Neuronal stem cell (in vitro differentiated cells): ENCODE measurements at regions not wholly inside any gene's neighbourhood (a gene's known extent, or its start where the extent isn't known, plus 50 kb on each side); places are given as distances from the start of the nearest gene placed in this dataset.

Experiments
- DNase-seq: peaks from one replicate; pipeline ENCODE4 v3.0.0-alpha.2; 2013; ENCODE audit warnings: low spot score
- H2AFZ ChIP-seq: one replicate; pipeline ENCODE4 v1.6.1; 2013; ENCODE audit warnings: mild to moderate bottlenecking, low read length, inconsistent platforms
- H2AK5ac ChIP-seq: 2 replicates; pipeline ENCODE4 v1.6.1; 2013; ENCODE audit warnings: low read depth, mild to moderate bottlenecking, inconsistent platforms, low read length, moderate library complexity, mixed read lengths
- H2BK120ac ChIP-seq: 2 replicates; pipeline ENCODE4 v1.6.1; 2013; ENCODE audit warnings: low read depth, mild to moderate bottlenecking, inconsistent platforms, low read length, moderate library complexity, mixed read lengths
- H2BK12ac ChIP-seq: one replicate; pipeline ENCODE4 v1.6.1; 2013; ENCODE audit warnings: low read length, inconsistent platforms
- H2BK15ac ChIP-seq: 2 replicates; pipeline ENCODE4 v1.6.1; 2013; ENCODE audit warnings: mild to moderate bottlenecking, low read length, inconsistent platforms, mixed read lengths
- H2BK5ac ChIP-seq: one replicate; pipeline ENCODE4 v1.6.1; 2013; ENCODE audit warnings: inconsistent platforms, mild to moderate bottlenecking, low read length, moderate library complexity
- H3K14ac ChIP-seq: one replicate; pipeline ENCODE4 v1.6.1; 2013; ENCODE audit warnings: low read length, inconsistent platforms
- H3K18ac ChIP-seq: 2 replicates; pipeline ENCODE4 v1.6.1; 2013; ENCODE audit warnings: low read length, inconsistent platforms
- H3K23ac ChIP-seq: 2 replicates; pipeline ENCODE4 v1.6.1; 2013; ENCODE audit warnings: low read depth, mild to moderate bottlenecking, mixed read lengths, low read length, inconsistent platforms; ENCODE audit not compliant: poor library complexity
- H3K27ac ChIP-seq: replicated peaks from 3 replicates; pipeline ENCODE4 v1.5.1; 2013; ENCODE audit warnings: low read length, inconsistent platforms
- H3K27me3 ChIP-seq, 3 experiments: 2 replicates each; pipeline ENCODE4 v1.6.1; 2013; ENCODE audit warnings: low read length in 3 of 3, mild to moderate bottlenecking in 2 of 3, inconsistent platforms in 1 of 3, low read depth in 1 of 3, mixed read lengths in 1 of 3, moderate library complexity in 1 of 3; ENCODE audit not compliant: control insufficient read depth in 3 of 3, insufficient read depth in 3 of 3
- H3K36me3 ChIP-seq, 2 donors: replicated peaks in 1 of 2; 2 replicates each; pipeline ENCODE4 v1.6.1; 2013; ENCODE audit warnings: low read length in 2 of 2; ENCODE audit not compliant: control insufficient read depth in 2 of 2, insufficient read depth in 2 of 2
- H3K4ac ChIP-seq: 2 replicates; pipeline ENCODE4 v1.6.1; 2013; ENCODE audit warnings: inconsistent platforms, mild to moderate bottlenecking, low read length, moderate library complexity
- H3K4me1 ChIP-seq, 2 donors: 1 replicate in 1 of 2; 2 replicates in 1 of 2; pipeline ENCODE4 v1.6.1; 2013; ENCODE audit warnings: low read length in 2 of 2, low read depth in 1 of 2; ENCODE audit not compliant: control insufficient read depth in 2 of 2, insufficient read depth in 1 of 2
- H3K4me2 ChIP-seq: one replicate; pipeline ENCODE4 v1.6.1; 2013; ENCODE audit warnings: mild to moderate bottlenecking, low read length, inconsistent platforms; ENCODE audit not compliant: insufficient read depth, poor library complexity, severe bottlenecking
- H3K4me3 ChIP-seq, 2 donors: 2 replicates each; pipeline ENCODE4 v1.5.1; 2013; ENCODE audit warnings: low read length in 2 of 2, mild to moderate bottlenecking in 2 of 2, inconsistent platforms in 1 of 2, moderate library complexity in 1 of 2
- H3K79me1 ChIP-seq: one replicate; pipeline ENCODE4 v1.6.1; 2013; ENCODE audit warnings: low read depth, mild to moderate bottlenecking, inconsistent platforms, low read length, moderate library complexity
- H3K9ac ChIP-seq: one replicate; pipeline ENCODE4 v1.6.1; 2013; ENCODE audit warnings: mild to moderate bottlenecking, low read depth, low read length, inconsistent platforms; ENCODE audit not compliant: poor library complexity
- H3K9me3 ChIP-seq, 2 donors: replicated peaks in 1 of 2; 2 replicates each; pipeline versions ENCODE3 to v1.6.1; 2013; ENCODE audit warnings: low read length in 2 of 2, mild to moderate bottlenecking in 2 of 2, inconsistent platforms in 1 of 2, low read depth in 1 of 2, mixed read lengths in 1 of 2, moderate library complexity in 1 of 2; ENCODE audit not compliant: control insufficient read depth in 2 of 2, insufficient read depth in 1 of 2
- H4K8ac ChIP-seq: one replicate; pipeline ENCODE4 v1.6.1; 2013; ENCODE audit warnings: low read depth, mild to moderate bottlenecking, inconsistent platforms, low read length, moderate library complexity
- H4K91ac ChIP-seq: one replicate; pipeline ENCODE4 v1.6.1; 2013; ENCODE audit warnings: low read length, low read depth, mild to moderate bottlenecking, inconsistent platforms; ENCODE audit not compliant: poor library complexity
- WGBS, 2 donors: extraction: QIAGEN DNeasy Blood & Tissue Kit; methylation state at CpG; one replicate each; pipeline ENCODE4 v1.1.7; 2013; ENCODE audit warnings: missing lambda C conversion rate in 2 of 2, mixed read lengths in 1 of 2; ENCODE audit not compliant: insufficient read length in 2 of 2, insufficient replicate concordance in 1 of 2; ENCODE audit errors: extremely low coverage in 2 of 2; 5-methylcytosine and 5-hydroxymethylcytosine counted together

- H4K8ac ChIP-seq, result no peak overlapping the region
- no peak for DNase-seq
- no peak overlapping the region for H3K18ac ChIP-seq
- no peak overlapping the region for H2AFZ ChIP-seq
- no peak overlapping the region for H2BK12ac ChIP-seq
- H3K23ac ChIP-seq, result no peak overlapping the region
- H3K4me2 ChIP-seq, result no peak overlapping the region
- H4K91ac ChIP-seq, result no peak overlapping the region
- H3K14ac ChIP-seq, result no peak overlapping the region
- no peak overlapping the region for H3K4ac ChIP-seq
- no peak overlapping the region for H2BK120ac ChIP-seq
- no peak overlapping the region for H2BK5ac ChIP-seq
- H3K36me3 ChIP-seq, result no peaks in the 10 kb centered on the region
- no peaks in the 10 kb centered on the region for H3K9me3 ChIP-seq
- no peak overlapping the region for H3K27ac ChIP-seq
- H2AK5ac ChIP-seq, result no peak overlapping the region
- no peak overlapping the region for H3K9ac ChIP-seq
- H3K79me1 ChIP-seq, result no peaks in the 10 kb centered on the region
- H3K4me1 ChIP-seq, result peaks cover 0 to 2% of the 10 kb centered on the region in 2 donors
- no peak overlapping the region for H2BK15ac ChIP-seq
- H3K27me3 ChIP-seq, result no peaks in the 10 kb centered on the region
- H3K4me3 ChIP-seq, result no peak overlapping the region
- WGBS, 2 donors, result no CpG with 5 or more reads among the region's 2 CpGs
These were observed 183.4 kb downstream of the KIT start for GRCh38 chr4:54840992-54841768.

- no peak overlapping the region for H2BK15ac ChIP-seq
- H2AFZ ChIP-seq, result no peak overlapping the region
- no peaks in the 10 kb centered on the region for H3K27me3 ChIP-seq
- H2BK5ac ChIP-seq, result no peak overlapping the region
- H3K79me1 ChIP-seq, result no peaks in the 10 kb centered on the region
- no peak overlapping the region for H2AK5ac ChIP-seq
- H3K23ac ChIP-seq, result no peak overlapping the region
- H3K4ac ChIP-seq, result no peak overlapping the region
- H2BK120ac ChIP-seq, result no peak overlapping the region
- no peak overlapping the region for H3K4me3 ChIP-seq
- no peak overlapping the region for H3K27ac ChIP-seq
- no peaks in the 10 kb centered on the region for H3K36me3 ChIP-seq
- no CpG with 5 or more reads among the region's 2 CpGs for WGBS, 2 donors
- no peak overlapping the region for H4K91ac ChIP-seq
- H3K14ac ChIP-seq, result no peak overlapping the region
- no peak overlapping the region for H4K8ac ChIP-seq
- no peak overlapping the region for H2BK12ac ChIP-seq
- H3K9me3 ChIP-seq, result no peaks in the 10 kb centered on the region
- no peak overlapping the region for H3K9ac ChIP-seq
- no peak for DNase-seq
- peaks cover 0 to 2% of the 10 kb centered on the region in 2 donors for H3K4me1 ChIP-seq
- no peak overlapping the region for H3K4me2 ChIP-seq
- no peak overlapping the region for H3K18ac ChIP-seq
These were observed 182.7 kb downstream of the KIT start for GRCh38 chr4:54840430-54840829.

- no peak for DNase-seq
- Histone ChIP-seq H3K14ac (no peak overlapping the region), H2BK5ac (no peak overlapping the region), H2AK5ac (no peak overlapping the region), H2AFZ (no peak overlapping the region), H3K4me3 (no peak overlapping the region), H2BK15ac (no peak overlapping the region), H3K27ac (no peak overlapping the region), H3K18ac (no peak overlapping the region), H3K9ac (no peak overlapping the region), H4K8ac (no peak overlapping the region), H4K91ac (no peak overlapping the region), H3K27me3 (no peaks in the 10 kb centered on the region), H3K79me1 (no peaks in the 10 kb centered on the region), H3K9me3 (no peaks in the 10 kb centered on the region), H3K23ac (no peak overlapping the region), H2BK120ac (no peak overlapping the region), H3K4me1 (peaks cover 0 to 2% of the 10 kb centered on the region in 2 donors), H3K4ac (no peak overlapping the region), H3K36me3 (no peaks in the 10 kb centered on the region), H3K4me2 (no peak overlapping the region), H2BK12ac (no peak overlapping the region)
- WGBS, 2 donors, result no CpG with 5 or more reads among the region's 2 CpGs
These were observed 180.5 kb downstream of the KIT start for GRCh38 chr4:54838301-54838700.

GRCh38 chr4:54837576-54838140 lies 179.9 kb downstream of the KIT start:
- Histone ChIP-seq H3K4ac (no peak overlapping the region), H3K18ac (no peak overlapping the region), H3K23ac (no peak overlapping the region), H3K79me1 (no peaks in the 10 kb centered on the region), H2BK15ac (no peak overlapping the region), H2BK5ac (no peak overlapping the region), H3K4me2 (no peak overlapping the region), H4K91ac (no peak overlapping the region), H3K27ac (no peak overlapping the region), H3K36me3 (no peaks in the 10 kb centered on the region), H3K9me3 (no peaks in the 10 kb centered on the region), H2AK5ac (no peak overlapping the region), H3K14ac (no peak overlapping the region), H2BK12ac (no peak overlapping the region), H3K4me3 (no peak overlapping the region), H3K27me3 (no peaks in the 10 kb centered on the region), H3K4me1 (peaks cover 0 to 2% of the 10 kb centered on the region in 2 donors), H3K9ac (no peak overlapping the region), H4K8ac (no peak overlapping the region), H2AFZ (no peak overlapping the region), H2BK120ac (no peak overlapping the region)
- no peak for DNase-seq
- no CpG with 5 or more reads among the region's 2 CpGs for WGBS, 2 donors
